ENCODE measurements at regions not wholly inside any gene's neighbourhood (a gene's known extent, or its start where the extent isn't known, plus 50 kb on each side); places are given as distances from the start of the nearest gene placed in this dataset.

- TF ChIP-seq PRDM15 (CRISPR knock-in tag; IDR thresholded peaks at IDR 0.05) (no peak), MXI1 (IDR thresholded peaks at IDR 0.05; ENCODE audit: low read depth, low read length) (no peak)
Observed at GRCh38 chr10:10921826-10922461, 95.7 kb upstream of the CELF2 start (continued).

GRCh38 chr10:10923029-10923651, 94.5 kb upstream of the CELF2 start:
- intact Hi-C loops (cut with micrococcal nuclease; ENCODE audit: unreplicated experiment), result no loop called here
- no peaks in the 10 kb centered on the region for H3K4me1 ChIP-seq (ENCODE audit: control insufficient read depth, insufficient read depth, low read length)
- no peak overlapping the region for H3K27ac ChIP-seq (ENCODE audit: control insufficient read depth, insufficient read depth)
- DNase-seq (ENCODE audit: low read depth, low spot score), result no peak
- FAIRE-seq, result no peak
- H3K27me3 ChIP-seq (replicated peaks in 1 of 2; ENCODE audit: control insufficient read depth in 2 of 2, insufficient read depth in 2 of 2, low read length in 1 of 2), result no peaks in the 10 kb centered on the region; a peak in 2 of 4 replicates
- SMC1A ChIA-PET (ENCODE audit: uncharacterized antibody, unreplicated experiment), result no interaction called here
- H3K4me2 ChIP-seq (ENCODE audit: control insufficient read depth, insufficient read depth), result no peak overlapping the region
- no peak overlapping the region for H3K4me3 ChIP-seq
- no TSS peak for BruUV-seq (replicated peaks)
- RAD21 ChIA-PET (ENCODE audit: unreplicated experiment), result no interaction called here
- POLR2A ChIA-PET, result no interaction called here
- no peak overlapping the region for H3K9ac ChIP-seq (ENCODE audit: control insufficient read depth, insufficient read depth, low read length)
- no peaks in the 10 kb centered on the region for H3K79me2 ChIP-seq (ENCODE audit: control insufficient read depth, insufficient read depth, low read length)
- H3K9me3 ChIP-seq (replicated peaks; ENCODE audit: control insufficient read depth, insufficient read depth, low read length), result no peaks in the 10 kb centered on the region
- H3K36me3 ChIP-seq (ENCODE audit: control insufficient read depth in 2 of 2, insufficient read depth in 2 of 2, low read length in 1 of 2), result no peaks in the 10 kb centered on the region
- no peak overlapping the region for H2AFZ ChIP-seq (ENCODE audit: control insufficient read depth, low read depth, low read length)
- no peaks in the 10 kb centered on the region for H4K20me1 ChIP-seq (ENCODE audit: control insufficient read depth, insufficient read depth)
- 48% methylated on average over 17 of the region's 17 CpGs for WGBS (ENCODE audit: insufficient coverage, insufficient replicate concordance, low lambda C conversion rate, missing lambda C conversion rate)
- ATAC-seq, result no peak
- TF ChIP-seq ATF2 (IDR thresholded peaks at IDR 0.05; ENCODE audit: low read length), result no peak
- TF ChIP-seq CREM (IDR thresholded peaks at IDR 0.05; ENCODE audit: low read depth), result no peak
- no peak for TF ChIP-seq SUZ12 (IDR thresholded peaks at IDR 0.05; ENCODE audit: unreplicated experiment)
- TF ChIP-seq HCFC1 (IDR thresholded peaks at IDR 0.05; ENCODE audit: low read length), result no peak
- TF ChIP-seq MLLT1 (IDR thresholded peaks at IDR 0.05), result no peak
- no peak for TF ChIP-seq TARDBP (IDR thresholded peaks at IDR 0.05; ENCODE audit: borderline replicate concordance)
- CTCF ChIA-PET, result interaction anchor here (0.8 kb wide), 1 partner anchor 32 kb away, joined by 3 read pairs; no protein-coding TSS in a partner anchor
- in situ Hi-C loops (cut with MboI), result no loop called here
